NCI-H345 treated with DMSO at 0.1 percent for 48 hours (cell line): ENCODE measurements at regions not wholly inside any gene's neighbourhood (a gene's known extent, or its start where the extent isn't known, plus 50 kb on each side); places are given as distances from the start of the nearest gene placed in this dataset.

Source experiments
- DNase-seq: peaks from one replicate; lab custom pipeline; 2025; ENCODE audit not compliant: unreplicated experiment; lab: John Stamatoyannopoulos, UW

DNA sequence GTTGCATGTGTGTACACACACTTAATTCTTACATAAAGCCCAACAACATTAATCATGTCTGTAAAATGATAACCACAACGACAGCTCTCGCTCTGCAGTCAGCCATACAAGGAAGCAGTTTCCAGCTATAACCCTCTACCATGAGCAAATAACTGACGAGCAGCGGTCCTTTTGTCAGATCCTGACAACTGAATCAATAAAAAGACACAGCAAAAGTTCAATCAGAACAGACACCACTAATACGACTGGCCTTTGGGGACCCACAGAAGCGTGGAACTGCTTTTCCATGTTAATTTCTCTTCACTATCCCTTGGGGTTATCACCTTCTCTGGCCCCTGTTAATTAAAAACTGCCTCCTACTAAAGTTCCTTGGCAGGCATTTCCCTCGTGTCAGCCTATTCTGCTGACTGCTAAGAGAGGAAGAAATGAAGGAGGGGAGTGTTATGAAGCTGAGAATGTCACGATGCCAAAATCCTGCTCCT lies 722.8 kb upstream of the GRAMD2B start:
- DNase-seq, result no peak

- DNase-seq, result no peak
These were observed 719.6 kb upstream of the GRAMD2B start for GRCh38 chr5:125703616-125704015.

DNA sequence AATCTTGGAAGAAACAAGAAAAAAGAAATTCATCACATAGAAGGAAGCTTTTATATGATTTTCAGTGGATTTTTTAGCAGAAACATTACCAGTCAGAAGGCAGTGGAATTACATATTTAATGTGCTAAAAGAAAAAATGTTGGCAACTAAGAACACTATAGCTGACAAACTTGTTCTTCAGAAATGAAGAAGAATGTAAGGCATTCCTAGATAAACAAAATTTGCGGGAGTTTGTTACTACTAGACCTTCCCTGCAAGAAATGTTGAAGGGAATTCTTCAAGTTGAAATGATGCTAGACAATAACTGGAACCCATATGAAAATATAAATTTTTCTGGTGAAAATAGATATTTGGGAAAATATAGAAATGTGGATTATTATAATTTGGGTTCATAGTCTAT lies 718.3 kb upstream of the GRAMD2B start:
- DNase-seq, result no peak

DNA sequence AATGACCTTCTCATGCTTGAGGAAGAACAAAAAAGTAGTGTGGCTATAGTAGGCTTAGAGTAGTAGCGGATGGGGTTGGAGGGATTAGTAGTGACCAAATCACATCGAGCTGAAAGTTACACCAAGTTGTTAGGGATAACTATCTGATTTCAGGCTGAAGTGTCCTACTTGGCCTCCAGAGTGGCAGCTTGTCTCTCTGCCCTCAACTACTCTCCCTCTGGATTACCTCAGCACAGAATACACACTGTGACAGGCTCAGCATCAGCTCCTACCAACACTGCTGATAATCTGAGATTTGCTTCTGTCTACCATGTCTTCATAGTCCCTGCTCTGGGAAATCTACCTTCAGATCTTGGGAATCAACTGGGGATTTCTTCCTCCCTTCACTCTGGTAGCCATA lies 714.6 kb upstream of the GRAMD2B start:
- DNase-seq, result no peak

DNA sequence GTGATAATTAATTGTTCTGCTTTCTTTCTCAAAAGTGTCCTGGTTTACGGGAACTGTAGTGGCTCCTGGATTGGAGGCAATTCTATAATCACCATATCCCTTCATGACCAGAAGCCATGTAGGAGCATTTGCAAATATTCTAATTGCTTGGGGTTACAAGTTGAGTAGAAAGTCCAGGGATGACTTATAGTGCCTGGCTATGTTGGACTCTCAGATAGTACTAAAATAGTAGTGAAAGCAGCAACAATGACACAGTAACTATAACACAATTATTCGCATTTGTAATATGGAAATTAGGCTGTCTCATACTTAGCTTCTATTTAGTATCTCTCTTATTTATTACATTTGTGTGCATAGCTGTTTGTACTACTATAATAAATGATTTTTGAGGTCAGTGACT lies 712.5 kb upstream of the GRAMD2B start:
- no peak for DNase-seq

GRCh38 chr5:125712397-125712796 lies 710.8 kb upstream of the GRAMD2B start:
- no peak for DNase-seq

DNA sequence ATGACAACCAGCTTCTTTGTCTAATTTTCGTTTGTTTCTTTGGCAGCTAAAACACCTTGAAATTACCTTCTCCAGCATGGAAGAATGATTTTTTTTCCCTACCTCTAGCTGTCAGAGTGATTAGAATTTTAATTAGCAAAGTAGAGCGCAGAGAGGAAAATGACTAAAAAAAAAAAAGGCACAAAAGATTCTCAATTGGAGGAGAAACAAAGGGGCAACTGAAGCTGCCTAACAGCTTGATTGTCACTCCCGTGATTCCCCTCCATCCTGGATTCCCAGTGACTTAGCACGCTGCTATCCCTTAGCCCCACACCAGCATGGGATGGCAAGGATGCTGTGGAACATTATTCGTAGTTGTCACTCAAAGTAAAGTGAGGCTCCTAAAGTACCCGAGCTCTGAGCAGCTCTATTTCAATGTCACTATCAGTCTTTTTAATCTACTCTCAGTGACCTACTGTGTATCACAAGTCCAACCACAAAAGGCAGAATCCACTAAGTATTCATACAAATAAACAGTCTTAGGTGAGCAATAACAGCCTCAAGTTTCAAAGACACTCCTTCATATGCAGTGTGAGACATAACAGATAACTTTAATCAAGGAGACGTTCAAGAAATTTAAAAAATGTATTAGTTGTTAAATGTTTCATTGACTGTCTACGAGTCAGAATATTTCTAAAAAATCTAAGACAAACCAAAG lies 710.0 kb upstream of the GRAMD2B start:
- no peak for DNase-seq

- DNase-seq, result no peak
These were observed 708.0 kb upstream of the GRAMD2B start for GRCh38 chr5:125715216-125715615.

DNA sequence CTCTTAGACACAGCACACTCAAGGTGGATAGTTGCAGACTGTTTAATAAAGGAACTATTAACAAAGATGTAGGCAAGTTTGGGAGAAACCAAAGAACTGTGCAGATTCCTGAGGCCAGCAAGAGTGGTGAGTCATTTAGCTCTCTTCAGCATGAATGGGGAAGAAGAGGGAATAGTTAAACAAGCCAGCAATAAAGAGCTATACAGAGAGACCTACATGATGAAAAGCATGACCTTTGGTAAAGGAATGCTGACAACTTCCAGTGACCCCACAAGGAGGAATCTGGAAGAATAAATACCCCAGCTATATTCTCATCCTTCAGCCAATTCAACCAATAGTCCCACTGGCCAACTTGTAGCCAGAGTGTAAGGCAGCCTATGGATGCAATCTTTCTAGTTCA lies 706.0 kb upstream of the GRAMD2B start:
- DNase-seq, result no peak

GRCh38 chr5:125719681-125720347 lies 703.4 kb upstream of the GRAMD2B start:
- peak; percentile 93 for DNase-seq

DNA sequence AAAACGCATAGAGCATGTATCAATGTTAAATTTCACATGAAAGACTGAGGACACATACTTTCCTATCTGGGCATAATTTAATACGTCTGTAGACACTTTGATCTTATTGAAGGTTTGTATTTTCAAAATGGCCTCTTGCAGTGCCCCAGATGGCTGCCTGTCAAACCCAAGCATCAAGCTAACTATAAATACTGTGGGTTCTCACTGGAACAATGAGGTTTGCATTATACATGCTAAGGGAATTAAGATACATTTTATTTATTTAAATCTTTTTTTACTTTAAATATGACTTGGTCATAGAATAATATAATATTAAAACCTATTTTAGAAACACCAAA lies 702.9 kb upstream of the GRAMD2B start:
- peak; percentile 61 for DNase-seq

- no peak for DNase-seq
These were observed 702.5 kb upstream of the GRAMD2B start for GRCh38 chr5:125720721-125721120.

- no peak for DNase-seq
These were observed 700.7 kb upstream of the GRAMD2B start for GRCh38 chr5:125722550-125722949.

DNA sequence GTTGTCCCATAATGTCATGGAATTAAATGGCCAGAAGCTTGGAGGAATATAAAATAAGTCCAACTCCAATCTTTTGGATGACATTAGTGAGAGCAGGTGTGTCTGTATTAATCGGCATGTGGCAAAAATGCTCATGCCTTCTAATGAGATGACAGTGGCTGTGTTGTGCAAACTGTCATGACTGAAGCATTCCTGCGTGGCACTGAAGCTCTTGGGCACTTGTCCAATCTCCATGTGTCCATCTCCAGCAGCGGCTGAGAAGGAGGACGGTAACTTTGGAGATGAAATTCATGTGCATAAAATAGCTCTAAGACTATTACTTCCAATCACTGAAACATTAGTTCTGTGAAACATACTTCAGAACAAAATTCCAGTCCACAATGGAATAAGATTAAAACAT lies 697.5 kb upstream of the GRAMD2B start:
- DNase-seq, result no peak

DNA sequence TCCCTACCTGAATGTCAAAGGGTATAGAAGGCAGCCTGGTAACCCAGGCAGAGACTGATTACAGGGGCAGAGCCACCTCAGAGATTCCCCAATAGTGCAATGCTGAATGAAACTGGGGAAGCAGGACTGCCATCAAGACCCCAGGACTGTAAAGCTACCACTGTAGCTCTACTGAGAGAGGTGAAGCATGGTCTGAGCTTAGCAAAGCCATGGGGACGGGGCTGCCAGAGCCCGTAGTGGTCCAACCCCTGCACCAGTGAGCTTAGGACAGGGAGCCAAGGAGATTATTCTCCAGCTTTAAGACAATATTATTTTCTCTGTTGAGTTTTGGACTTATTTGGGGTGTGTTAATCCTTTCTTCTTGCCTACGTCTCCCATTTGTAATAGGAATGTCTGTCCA lies 679.3 kb upstream of the GRAMD2B start:
- DNase-seq, result no peak

GRCh38 chr5:125746917-125747316 lies 676.3 kb upstream of the GRAMD2B start:
- DNase-seq, result no peak

DNA sequence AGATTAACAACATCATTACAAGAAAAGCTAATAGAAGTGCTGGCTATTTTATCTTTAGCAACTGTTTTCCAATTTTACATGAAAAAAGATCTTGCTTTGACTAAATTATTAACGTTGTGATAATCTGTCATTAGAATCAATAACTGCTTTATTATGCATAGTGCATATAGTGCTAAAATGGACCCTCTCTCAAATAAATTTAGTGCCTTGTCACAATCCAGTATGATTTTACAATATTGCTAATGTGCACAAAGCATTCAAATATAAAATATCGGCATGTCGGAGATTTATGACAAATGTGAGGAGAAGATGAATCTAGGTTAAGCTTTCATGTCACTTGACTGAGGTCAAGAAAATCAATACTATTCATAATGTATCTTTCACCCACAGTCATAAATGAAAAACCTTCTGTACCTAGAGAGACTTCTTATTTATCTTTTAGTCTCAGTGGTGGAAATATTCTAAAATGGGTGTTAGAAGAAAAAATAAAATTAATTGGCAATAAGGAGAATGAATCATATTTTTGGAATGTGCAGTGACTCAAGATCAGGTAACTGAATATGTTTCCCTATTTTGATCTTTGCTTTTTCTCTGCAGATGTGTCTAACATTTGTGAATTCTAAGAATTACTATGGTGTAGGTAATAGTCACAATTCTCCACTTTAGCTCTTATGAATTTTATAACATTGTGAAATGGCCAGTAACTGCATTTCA lies 672.9 kb upstream of the GRAMD2B start:
- DNase-seq, result no peak

- no peak for DNase-seq
These were observed 672.4 kb upstream of the GRAMD2B start for GRCh38 chr5:125750861-125751186.

DNA sequence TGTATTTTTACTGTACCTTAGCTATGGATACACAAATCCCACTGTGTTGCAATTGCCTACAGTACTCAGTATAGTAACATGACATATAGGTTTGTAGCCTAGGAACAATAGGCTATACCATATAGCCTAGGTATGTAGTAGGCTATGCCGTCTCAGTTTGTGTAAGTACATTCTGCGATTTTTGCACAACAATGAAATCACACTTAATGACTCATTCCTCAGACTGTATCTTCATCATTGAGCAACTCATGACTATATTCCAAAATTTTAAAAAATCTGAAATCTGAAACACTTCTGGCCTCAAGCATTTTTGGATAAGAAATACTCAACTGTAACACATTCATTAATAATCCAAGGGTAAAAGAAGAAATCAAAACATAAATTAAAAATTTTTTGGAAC lies 666.8 kb upstream of the GRAMD2B start:
- DNase-seq, result no peak

GRCh38 chr5:125766706-125767105 lies 656.5 kb upstream of the GRAMD2B start:
- DNase-seq, result no peak

DNA sequence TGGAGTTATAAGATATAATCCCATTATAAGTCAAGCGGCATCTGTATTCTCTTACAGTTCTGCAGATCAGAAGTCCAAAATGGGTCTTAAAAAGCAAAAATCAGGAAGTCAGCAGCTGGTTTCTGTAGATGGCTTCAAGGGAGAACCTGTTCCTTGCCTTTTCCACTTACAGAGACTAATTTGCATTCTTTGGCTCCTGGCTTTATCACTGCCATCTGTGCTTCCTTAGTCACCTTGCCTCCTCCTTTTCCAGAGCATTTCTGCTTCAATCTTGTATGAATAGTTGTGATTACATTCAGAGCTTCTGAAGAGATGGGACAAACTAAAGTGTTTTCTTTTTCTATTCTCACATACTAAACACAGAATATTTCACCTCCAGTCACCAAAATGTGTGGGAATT lies 647.3 kb upstream of the GRAMD2B start:
- DNase-seq, result no peak

- DNase-seq, result no peak
These were observed 646.5 kb upstream of the GRAMD2B start for GRCh38 chr5:125776656-125777139.
